Right lobe of liver (tissue), 4 donors: ENCODE measurements at regions not wholly inside any gene's neighbourhood (a gene's known extent, or its start where the extent isn't known, plus 50 kb on each side); places are given as distances from the start of the nearest gene placed in this dataset.

Source experiments
- CTCF ChIP-seq, 4 donors: fragments of 200-600 bp in 3 of 4; fragments of 450-650 bp in 1 of 4; IDR thresholded peaks; one replicate each; pipeline versions ENCODE4 v1.5.1 to v1.8.0; 2016 to 2022; ENCODE audit warnings: antibody characterized with exemption in 4 of 4, mild to moderate bottlenecking in 2 of 4
- POLR2A ChIP-seq: fragments of 450-650 bp; IDR thresholded peaks from one replicate; pipeline ENCODE4 v1.6.1; 2017; ENCODE audit warnings: antibody characterized with exemption, mild to moderate bottlenecking
- donor health status: DM: no; HTN: no; CAD: no.
- donor health status: DM: no; HTN: no; CAD: no.
- donor health status: DM: no; HTN: yes; CAD: no.

DNA sequence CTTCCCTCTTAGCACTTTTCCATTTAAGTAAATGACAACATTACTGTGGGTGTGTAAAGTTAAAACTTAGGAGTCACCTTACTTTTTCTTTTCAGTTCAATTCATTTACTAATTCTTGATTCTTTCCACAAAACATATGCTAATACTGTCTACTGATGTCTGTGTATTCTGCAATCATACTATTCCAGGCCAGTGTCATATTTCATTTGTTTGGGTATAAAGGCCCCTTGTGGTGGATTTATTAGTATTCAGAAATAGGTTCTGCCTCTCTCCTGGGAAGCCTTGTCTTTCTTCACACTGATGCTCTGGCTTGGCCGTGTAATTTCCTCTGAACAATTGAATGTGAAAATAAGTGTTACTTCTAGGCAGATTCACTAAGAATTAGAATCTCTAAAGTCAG is 621.9 kb upstream of the SPRY2 start:
- TF ChIP-seq POLR2A: no peak
- no peak for TF ChIP-seq CTCF (IDR thresholded peaks at IDR 0.05)
